ENCODE measurements at regions not wholly inside any gene's neighbourhood (a gene's known extent, or its start where the extent isn't known, plus 50 kb on each side); places are given as distances from the start of the nearest gene placed in this dataset.

DNA sequence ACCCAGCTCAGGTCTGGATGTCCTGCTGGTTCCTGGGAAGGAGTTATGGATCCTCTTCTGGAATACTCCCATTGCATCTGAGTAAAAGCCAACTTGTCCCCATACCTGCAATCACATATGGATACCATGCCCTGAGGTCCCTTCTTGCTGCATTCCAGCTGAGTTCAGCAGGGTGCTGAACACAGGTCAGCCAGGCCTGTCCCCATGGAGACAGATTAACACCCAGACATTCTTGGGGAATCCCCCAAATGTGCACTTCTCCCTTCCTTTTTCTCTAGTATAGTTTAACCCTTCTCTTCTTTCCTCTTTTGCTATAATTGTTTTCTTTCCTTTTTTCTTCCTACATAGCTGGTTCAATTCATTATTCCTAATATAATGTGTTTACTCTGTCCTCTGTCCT, 799.6 kb upstream of the HS6ST1 start:
- no peak overlapping the region for H3K27ac ChIP-seq (ENCODE audit: insufficient read depth in 1 of 2, low read depth in 1 of 2, low read length in 2 of 2, poor library complexity in 1 of 2, severe bottlenecking in 2 of 2)
- no peaks in the 10 kb centered on the region for H3K27me3 ChIP-seq (replicated peaks in 2 of 5; ENCODE audit: control insufficient read depth in 4 of 5, insufficient read depth in 5 of 5, low read length in 4 of 5)
- no peaks in the 10 kb centered on the region for H3K4me1 ChIP-seq (ENCODE audit: control extremely low read depth in 1 of 4, control insufficient read depth in 4 of 4, insufficient read depth in 4 of 4, low read length in 3 of 4)
- H3K36me3 ChIP-seq (ENCODE audit: control insufficient read depth in 4 of 4, insufficient read depth in 4 of 4, low read length in 3 of 4): no peaks in the 10 kb centered on the region
- CTCF ChIA-PET: interaction anchor here (0.6 kb wide), 1 partner anchor 591 kb away, joined by 4 read pairs; no protein-coding TSS in a partner anchor
- no peak overlapping the region for H3K4me3 ChIP-seq (ENCODE audit: control insufficient read depth in 1 of 7, extremely low read depth in 1 of 7, insufficient read depth in 4 of 7, low read depth in 2 of 7, low read length in 6 of 7)
- H3K9me3 ChIP-seq (ENCODE audit: control extremely low read depth in 1 of 5, control insufficient read depth in 4 of 5, insufficient read depth in 2 of 5, low read depth in 1 of 5, low read length in 4 of 5): no peaks in the 10 kb centered on the region
- POLR2A ChIA-PET: no interaction called here
- peak in 1 of 3 donors; percentile 6 for DNase-seq

DNA sequence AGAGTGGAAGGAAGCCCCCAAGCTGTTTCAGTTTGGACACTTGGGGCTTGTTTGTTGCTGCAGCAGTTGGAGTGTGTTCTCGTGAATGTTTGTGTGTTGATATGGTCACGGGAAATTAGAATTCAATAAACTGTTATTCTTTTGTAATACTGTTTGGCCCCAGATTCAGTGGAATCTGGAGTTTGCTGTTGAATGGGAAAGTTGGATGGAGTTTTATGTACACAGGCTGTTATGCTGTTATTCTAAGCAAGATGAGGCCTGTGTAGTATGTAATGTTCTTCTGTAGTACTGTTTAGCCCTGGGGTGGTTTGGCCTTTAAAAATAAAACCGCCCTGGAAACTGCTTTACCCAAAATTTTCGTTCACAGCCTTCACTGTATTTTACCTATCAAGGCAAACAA, 810.4 kb upstream of the HS6ST1 start:
- no peak overlapping the region for H3K4me3 ChIP-seq (ENCODE audit: control insufficient read depth in 1 of 7, extremely low read depth in 1 of 7, insufficient read depth in 4 of 7, low read depth in 2 of 7, low read length in 6 of 7)
- H3K27me3 ChIP-seq (replicated peaks in 2 of 5; ENCODE audit: control insufficient read depth in 4 of 5, insufficient read depth in 5 of 5, low read length in 4 of 5): no peaks in the 10 kb centered on the region
- ChIA-PET CTCF (no interaction called here), POLR2A (no interaction called here)
- no peak for DNase-seq
- no CpG with 5 or more reads among the region's 4 CpGs for WGBS (ENCODE audit: insufficient coverage)
- H3K4me1 ChIP-seq (ENCODE audit: control extremely low read depth in 1 of 4, control insufficient read depth in 4 of 4, insufficient read depth in 4 of 4, low read length in 3 of 4): no peaks in the 10 kb centered on the region
- H3K9me3 ChIP-seq (ENCODE audit: control extremely low read depth in 1 of 5, control insufficient read depth in 4 of 5, insufficient read depth in 2 of 5, low read depth in 1 of 5, low read length in 4 of 5): no peaks in the 10 kb centered on the region
- no peak overlapping the region for H3K27ac ChIP-seq (ENCODE audit: insufficient read depth in 1 of 2, low read depth in 1 of 2, low read length in 2 of 2, poor library complexity in 1 of 2, severe bottlenecking in 2 of 2)
- no peaks in the 10 kb centered on the region for H3K36me3 ChIP-seq (ENCODE audit: control insufficient read depth in 4 of 4, insufficient read depth in 4 of 4, low read length in 3 of 4)

DNA sequence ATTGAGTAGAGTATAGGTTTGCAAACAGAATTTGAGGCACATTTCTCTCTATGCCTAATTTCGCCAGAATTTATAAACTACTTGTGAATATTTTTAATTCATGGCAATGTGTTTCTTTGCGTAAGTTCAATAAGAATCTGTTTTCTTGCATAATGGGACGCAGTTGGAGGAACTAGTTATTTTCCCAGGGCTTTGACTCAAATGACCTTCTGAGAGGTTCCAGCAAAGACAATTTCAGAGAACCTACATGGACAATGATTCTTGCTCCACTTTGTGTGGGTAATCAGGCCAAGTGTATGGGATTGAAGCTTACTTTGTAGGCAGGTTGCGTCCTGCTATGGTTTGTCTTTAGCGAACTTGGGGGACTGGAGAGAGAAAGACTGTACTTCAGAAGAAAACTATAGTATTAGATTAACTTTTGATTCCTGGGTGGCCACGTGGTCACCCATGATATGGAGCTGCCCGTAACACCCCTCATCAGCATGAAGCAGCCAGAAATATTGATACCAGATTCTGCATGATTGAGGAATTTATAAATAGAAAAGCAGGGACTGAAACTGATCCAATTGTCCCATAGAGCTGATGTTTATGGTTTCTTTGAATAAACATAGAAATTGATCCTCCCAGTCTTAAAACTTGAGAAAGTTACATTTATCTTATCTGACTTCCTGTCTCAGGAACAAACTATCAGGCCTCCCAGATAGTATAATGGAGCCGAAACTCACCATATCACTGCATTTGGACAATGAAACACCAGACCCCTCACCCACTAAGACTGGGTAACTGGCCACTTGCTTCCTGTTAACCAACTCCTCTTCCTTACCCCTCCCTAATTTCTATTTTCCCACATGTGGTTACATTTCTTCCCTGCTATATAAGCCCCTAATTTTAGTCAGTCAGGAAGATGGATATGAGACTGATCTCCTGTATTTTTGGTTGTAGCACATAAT, 815.3 kb upstream of the HS6ST1 start:
- POLR2A ChIA-PET: no interaction called here
- Histone ChIP-seq H3K36me3 (ENCODE audit: control insufficient read depth in 4 of 4, insufficient read depth in 4 of 4, low read length in 3 of 4) (no peaks in the 10 kb centered on the region), H3K9me3 (ENCODE audit: control extremely low read depth in 1 of 5, control insufficient read depth in 4 of 5, insufficient read depth in 2 of 5, low read depth in 1 of 5, low read length in 4 of 5) (peaks cover 0 to 2% (median 0%) of the 10 kb centered on the region in 5 experiments), H3K4me1 (ENCODE audit: control extremely low read depth in 1 of 4, control insufficient read depth in 4 of 4, insufficient read depth in 4 of 4, low read length in 3 of 4) (peaks cover 0 to 5% (median 0%) of the 10 kb centered on the region in 4 experiments), H3K27me3 (replicated peaks in 2 of 5; ENCODE audit: control insufficient read depth in 4 of 5, insufficient read depth in 5 of 5, low read length in 4 of 5) (no peaks in the 10 kb centered on the region), H3K27ac (ENCODE audit: insufficient read depth in 1 of 2, low read depth in 1 of 2, low read length in 2 of 2, poor library complexity in 1 of 2, severe bottlenecking in 2 of 2) (no peak overlapping the region), H3K4me3 (ENCODE audit: control insufficient read depth in 1 of 7, extremely low read depth in 1 of 7, insufficient read depth in 4 of 7, low read depth in 2 of 7, low read length in 6 of 7) (no peak overlapping the region)
- CTCF ChIA-PET: no interaction called here
- WGBS (ENCODE audit: insufficient coverage): 81% methylated on average over 4 of the region's 8 CpGs
- DNase-seq: no peak

DNA sequence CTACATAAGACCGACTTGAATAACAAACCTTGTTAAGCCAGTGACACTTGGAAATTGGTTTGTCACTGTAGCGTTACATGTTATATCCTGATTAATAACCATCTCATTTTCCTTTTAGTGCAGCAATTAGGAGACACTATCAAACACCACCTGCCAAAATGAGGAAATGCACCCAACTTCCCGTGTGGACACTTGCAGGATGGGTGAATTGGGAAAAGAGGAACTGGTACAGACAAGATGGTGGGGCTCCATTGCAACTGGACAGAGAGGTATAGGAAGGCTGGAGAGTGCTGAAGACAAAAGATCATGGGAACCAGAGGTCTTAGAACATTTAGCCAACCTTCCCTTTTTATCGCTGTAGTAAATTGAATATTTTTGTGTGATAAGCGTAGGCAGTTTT, 816.3 kb upstream of the HS6ST1 start:
- Histone ChIP-seq H3K36me3 (ENCODE audit: control insufficient read depth in 4 of 4, insufficient read depth in 4 of 4, low read length in 3 of 4) (no peaks in the 10 kb centered on the region), H3K27me3 (replicated peaks in 2 of 5; ENCODE audit: control insufficient read depth in 4 of 5, insufficient read depth in 5 of 5, low read length in 4 of 5) (no peaks in the 10 kb centered on the region), H3K27ac (ENCODE audit: insufficient read depth in 1 of 2, low read depth in 1 of 2, low read length in 2 of 2, poor library complexity in 1 of 2, severe bottlenecking in 2 of 2) (no peak overlapping the region), H3K4me3 (ENCODE audit: control insufficient read depth in 1 of 7, extremely low read depth in 1 of 7, insufficient read depth in 4 of 7, low read depth in 2 of 7, low read length in 6 of 7) (no peak overlapping the region), H3K9me3 (ENCODE audit: control extremely low read depth in 1 of 5, control insufficient read depth in 4 of 5, insufficient read depth in 2 of 5, low read depth in 1 of 5, low read length in 4 of 5) (peaks cover 0 to 2% (median 0%) of the 10 kb centered on the region in 5 experiments), H3K4me1 (ENCODE audit: control extremely low read depth in 1 of 4, control insufficient read depth in 4 of 4, insufficient read depth in 4 of 4, low read length in 3 of 4) (peaks cover 0 to 5% (median 0%) of the 10 kb centered on the region in 4 experiments)
- DNase-seq: peak in 1 of 3 donors; percentile 0
- ChIA-PET CTCF (no interaction called here), POLR2A (no interaction called here)
- WGBS (ENCODE audit: insufficient coverage): 44% methylated on average over 1 of the region's 5 CpGs

DNA sequence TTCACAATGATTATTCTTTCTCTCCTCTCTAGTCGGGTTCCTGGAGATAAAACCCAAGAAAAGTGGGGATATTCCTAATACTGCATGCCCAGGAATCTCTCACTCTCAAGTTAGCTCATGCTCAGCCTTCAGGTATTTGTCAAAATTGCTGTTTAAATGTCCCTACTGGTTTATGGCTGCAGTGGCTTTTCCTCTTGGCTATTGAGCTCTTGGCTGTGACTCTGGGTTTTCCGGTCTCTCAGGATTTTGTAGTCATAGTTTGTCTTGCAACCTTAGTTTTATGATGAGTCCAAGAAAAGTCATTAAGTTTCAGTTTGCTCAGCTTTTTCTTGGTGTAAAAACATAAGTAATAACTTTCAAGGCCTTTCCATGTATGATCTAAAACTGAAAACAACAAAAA, 820.7 kb upstream of the HS6ST1 start:
- Histone ChIP-seq H3K27ac (ENCODE audit: insufficient read depth in 1 of 2, low read depth in 1 of 2, low read length in 2 of 2, poor library complexity in 1 of 2, severe bottlenecking in 2 of 2) (no peak overlapping the region), H3K27me3 (replicated peaks in 2 of 5; ENCODE audit: control insufficient read depth in 4 of 5, insufficient read depth in 5 of 5, low read length in 4 of 5) (no peaks in the 10 kb centered on the region), H3K36me3 (ENCODE audit: control insufficient read depth in 4 of 4, insufficient read depth in 4 of 4, low read length in 3 of 4) (no peaks in the 10 kb centered on the region), H3K4me1 (ENCODE audit: control extremely low read depth in 1 of 4, control insufficient read depth in 4 of 4, insufficient read depth in 4 of 4, low read length in 3 of 4) (peaks cover 0 to 3% (median 0%) of the 10 kb centered on the region in 4 experiments), H3K4me3 (ENCODE audit: control insufficient read depth in 1 of 7, extremely low read depth in 1 of 7, insufficient read depth in 4 of 7, low read depth in 2 of 7, low read length in 6 of 7) (no peak overlapping the region), H3K9me3 (ENCODE audit: control extremely low read depth in 1 of 5, control insufficient read depth in 4 of 5, insufficient read depth in 2 of 5, low read depth in 1 of 5, low read length in 4 of 5) (peaks cover 0 to 2% (median 0%) of the 10 kb centered on the region in 5 experiments)
- POLR2A ChIA-PET: no interaction called here
- CTCF ChIA-PET: no interaction called here
- DNase-seq: no peak
- WGBS (ENCODE audit: insufficient coverage): 100% methylated on average over 1 of the region's 2 CpGs

DNA sequence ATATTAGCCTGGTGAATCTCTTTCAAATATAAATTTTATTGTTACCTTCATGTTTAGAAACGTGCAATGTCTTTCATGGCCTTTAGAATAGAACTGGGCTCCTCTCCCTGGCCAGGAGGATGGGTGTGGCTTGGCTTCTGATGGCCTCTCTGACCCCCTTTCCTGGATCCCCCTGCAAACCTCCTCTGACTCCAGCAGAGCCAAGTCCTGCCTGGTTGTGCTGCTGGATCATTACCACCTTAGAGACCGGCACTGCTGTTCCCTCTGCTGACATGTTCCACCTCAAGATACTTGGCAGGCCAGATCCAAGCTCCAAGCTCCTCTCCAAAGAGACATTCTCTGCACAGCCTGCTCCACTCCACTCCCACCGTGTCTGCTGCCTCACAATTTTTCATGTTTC, 823.8 kb upstream of the HS6ST1 start:
- no peak for DNase-seq
- POLR2A ChIA-PET: no interaction called here
- Histone ChIP-seq H3K27me3 (replicated peaks in 2 of 5; ENCODE audit: control insufficient read depth in 4 of 5, insufficient read depth in 5 of 5, low read length in 4 of 5) (no peaks in the 10 kb centered on the region), H3K9me3 (ENCODE audit: control extremely low read depth in 1 of 5, control insufficient read depth in 4 of 5, insufficient read depth in 2 of 5, low read depth in 1 of 5, low read length in 4 of 5) (no peaks in the 10 kb centered on the region), H3K4me3 (ENCODE audit: control insufficient read depth in 1 of 7, extremely low read depth in 1 of 7, insufficient read depth in 4 of 7, low read depth in 2 of 7, low read length in 6 of 7) (no peak overlapping the region), H3K4me1 (ENCODE audit: control extremely low read depth in 1 of 4, control insufficient read depth in 4 of 4, insufficient read depth in 4 of 4, low read length in 3 of 4) (no peaks in the 10 kb centered on the region), H3K36me3 (ENCODE audit: control insufficient read depth in 4 of 4, insufficient read depth in 4 of 4, low read length in 3 of 4) (no peaks in the 10 kb centered on the region), H3K27ac (ENCODE audit: insufficient read depth in 1 of 2, low read depth in 1 of 2, low read length in 2 of 2, poor library complexity in 1 of 2, severe bottlenecking in 2 of 2) (no peak overlapping the region)
- CTCF ChIA-PET: no interaction called here
- WGBS (ENCODE audit: insufficient coverage): 100% methylated on average over 3 of the region's 3 CpGs

DNA sequence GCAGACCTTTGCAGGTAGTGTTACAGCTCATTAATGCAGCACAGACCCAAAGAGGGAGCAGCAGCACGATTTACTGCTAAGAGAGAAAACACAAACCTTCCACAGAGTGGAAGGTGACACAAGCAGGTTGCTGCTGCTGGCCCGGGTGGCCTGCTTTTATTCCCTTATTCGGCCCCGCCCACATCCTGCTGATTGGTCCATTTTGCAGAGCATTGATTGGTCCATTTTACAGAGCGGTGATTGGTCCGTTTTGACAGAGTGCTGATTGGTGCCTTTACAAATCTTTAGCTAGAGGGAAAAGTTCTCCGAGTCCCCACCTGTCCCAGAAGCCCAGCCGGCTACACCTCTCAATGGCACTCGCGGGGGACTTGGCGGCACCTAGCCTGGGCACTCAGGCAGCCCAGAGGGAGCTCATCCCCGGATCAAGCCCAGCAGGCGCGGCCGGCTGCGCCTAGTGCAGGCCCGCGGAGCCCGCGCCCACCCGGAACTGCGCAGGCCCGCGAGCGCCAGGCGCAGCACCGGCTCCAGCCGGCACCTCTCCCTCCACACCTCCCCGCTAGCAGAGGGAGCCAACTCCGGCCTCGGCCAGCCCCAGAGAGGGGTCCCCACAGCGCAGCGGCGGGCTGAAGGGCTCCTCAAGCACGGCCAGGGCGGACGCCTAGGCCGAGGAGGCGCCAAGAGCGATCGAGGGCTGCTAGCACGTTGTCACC, 825.6 kb upstream of the HS6ST1 start:
- DNase-seq: no peak
- ChIA-PET POLR2A (no interaction called here), CTCF (no interaction called here)
- Histone ChIP-seq H3K4me1 (ENCODE audit: control extremely low read depth in 1 of 4, control insufficient read depth in 4 of 4, insufficient read depth in 4 of 4, low read length in 3 of 4) (no peaks in the 10 kb centered on the region), H3K27me3 (replicated peaks in 2 of 5; ENCODE audit: control insufficient read depth in 4 of 5, insufficient read depth in 5 of 5, low read length in 4 of 5) (no peaks in the 10 kb centered on the region), H3K4me3 (ENCODE audit: control insufficient read depth in 1 of 7, extremely low read depth in 1 of 7, insufficient read depth in 4 of 7, low read depth in 2 of 7, low read length in 6 of 7) (no peak overlapping the region), H3K36me3 (ENCODE audit: control insufficient read depth in 4 of 4, insufficient read depth in 4 of 4, low read length in 3 of 4) (no peaks in the 10 kb centered on the region), H3K27ac (ENCODE audit: insufficient read depth in 1 of 2, low read depth in 1 of 2, low read length in 2 of 2, poor library complexity in 1 of 2, severe bottlenecking in 2 of 2) (no peak overlapping the region), H3K9me3 (ENCODE audit: control extremely low read depth in 1 of 5, control insufficient read depth in 4 of 5, insufficient read depth in 2 of 5, low read depth in 1 of 5, low read length in 4 of 5) (peaks cover 0 to 7% (median 0%) of the 10 kb centered on the region in 5 experiments)
- WGBS (ENCODE audit: insufficient coverage): 95% methylated on average over 28 of the region's 42 CpGs
